Osteocyte (in vitro differentiated cells): ENCODE measurements at regions not wholly inside any gene's neighbourhood (a gene's known extent, or its start where the extent isn't known, plus 50 kb on each side); places are given as distances from the start of the nearest gene placed in this dataset.
"Not testable (repeated sequence)": the region's sequence is repeated elsewhere in the genome, so short reads cannot be mapped to it uniquely, and the experiment has no call there.

Experiments used
- DNase-seq: peaks from one replicate; pipeline ENCODE4 v3.0.0; 2021; ENCODE audit warnings: mixed read lengths; ENCODE audit not compliant: unreplicated experiment; ENCODE audit errors: extremely low spot score
- H3K27ac Mint-ChIP-seq: one replicate; pipeline ENCODE4 v1.8.0; 2021; ENCODE audit warnings: mild to moderate bottlenecking, mixed read lengths; ENCODE audit not compliant: unreplicated experiment
- H3K27me3 Mint-ChIP-seq: one replicate; pipeline ENCODE4 v1.8.0; 2021; ENCODE audit warnings: mixed read lengths; ENCODE audit not compliant: unreplicated experiment
- H3K36me3 Mint-ChIP-seq: one replicate; pipeline ENCODE4 v1.8.0; 2021; ENCODE audit warnings: mixed read lengths; ENCODE audit not compliant: unreplicated experiment
- H3K4me1 Mint-ChIP-seq: one replicate; pipeline ENCODE4 v1.8.0; 2021; ENCODE audit warnings: mixed read lengths; ENCODE audit not compliant: unreplicated experiment
- H3K4me3 Mint-ChIP-seq: one replicate; pipeline ENCODE4 v1.8.0; 2021; ENCODE audit warnings: mild to moderate bottlenecking, moderate library complexity, mixed read lengths; ENCODE audit not compliant: unreplicated experiment
- H3K9me3 Mint-ChIP-seq: one replicate; pipeline ENCODE4 v1.8.0; 2021; ENCODE audit warnings: mixed read lengths; ENCODE audit not compliant: unreplicated experiment
- CTCF ChIP-seq: fragments of 200-600 bp; sonication (generic); IDR thresholded peaks from 2 replicates; pipeline ENCODE4 v1.5.0; 2021; ENCODE audit warnings: antibody characterized with exemption, mild to moderate bottlenecking, moderate library complexity

- H3K27me3 Mint-ChIP-seq, result no peaks in the 10 kb centered on the region
- DNase-seq, result no peak
- no peaks in the 10 kb centered on the region for H3K36me3 Mint-ChIP-seq
- H3K4me1 Mint-ChIP-seq, result no peaks in the 10 kb centered on the region
- no peak overlapping the region for H3K27ac Mint-ChIP-seq
- H3K9me3 Mint-ChIP-seq, result peaks cover 27% of the 10 kb centered on the region
- TF ChIP-seq CTCF, result no peak
- no peak overlapping the region for H3K4me3 Mint-ChIP-seq
These were observed 206.2 kb upstream of the C16orf82 start for GRCh38 chr16:26860506-26860905.

- no peaks in the 10 kb centered on the region for H3K36me3 Mint-ChIP-seq
- H3K27me3 Mint-ChIP-seq, result no peaks in the 10 kb centered on the region
- no peak overlapping the region for H3K4me3 Mint-ChIP-seq
- H3K27ac Mint-ChIP-seq, result no peak overlapping the region
- DNase-seq, result no peak
- H3K9me3 Mint-ChIP-seq, result peaks cover 23% of the 10 kb centered on the region
- H3K4me1 Mint-ChIP-seq, result no peaks in the 10 kb centered on the region
- TF ChIP-seq CTCF, result no peak
These were observed 202.8 kb upstream of the C16orf82 start for GRCh38 chr16:26863931-26864330.

- not testable (repeated sequence) for H3K36me3 Mint-ChIP-seq, H3K9me3 Mint-ChIP-seq, DNase-seq
These were observed 192.4 kb upstream of the C16orf82 start for GRCh38 chr16:26874318-26874717.

GRCh38 chr16:26877421-26877820 is 189.3 kb upstream of the C16orf82 start:
- TF ChIP-seq CTCF, result no peak
- DNase-seq, result no peak
- H3K27ac Mint-ChIP-seq, result no peak overlapping the region
- H3K9me3 Mint-ChIP-seq, result peaks cover 5% of the 10 kb centered on the region
- no peaks in the 10 kb centered on the region for H3K27me3 Mint-ChIP-seq
- H3K36me3 Mint-ChIP-seq, result no peaks in the 10 kb centered on the region
- no peaks in the 10 kb centered on the region for H3K4me1 Mint-ChIP-seq
- no peak overlapping the region for H3K4me3 Mint-ChIP-seq

More at GRCh38 chr16:26874318-26874717, 192.4 kb upstream of the C16orf82 start:
- not testable (repeated sequence) for H3K27ac Mint-ChIP-seq, H3K4me3 Mint-ChIP-seq, H3K4me1 Mint-ChIP-seq, H3K27me3 Mint-ChIP-seq

GRCh38 chr16:26885674-26886073 is 181.1 kb upstream of the C16orf82 start:
- H3K27ac Mint-ChIP-seq, result no peak overlapping the region
- no peak for DNase-seq
- H3K4me1 Mint-ChIP-seq, result no peaks in the 10 kb centered on the region
- no peak overlapping the region for H3K4me3 Mint-ChIP-seq
- H3K9me3 Mint-ChIP-seq, result peaks cover 3% of the 10 kb centered on the region
- H3K27me3 Mint-ChIP-seq, result no peaks in the 10 kb centered on the region
- no peaks in the 10 kb centered on the region for H3K36me3 Mint-ChIP-seq
- no peak for TF ChIP-seq CTCF

GRCh38 chr16:26889740-26890139 is 177.0 kb upstream of the C16orf82 start:
- Mint-ChIP-seq H3K4me3 (no peak overlapping the region), H3K27me3 (no peaks in the 10 kb centered on the region), H3K9me3 (peaks cover 3% of the 10 kb centered on the region), H3K27ac (no peak overlapping the region), H3K36me3 (no peaks in the 10 kb centered on the region), H3K4me1 (no peaks in the 10 kb centered on the region)
- TF ChIP-seq CTCF, result no peak
- DNase-seq, result no peak
